Lower lobe of right lung (tissue), 2 donors: ENCODE measurements at regions not wholly inside any gene's neighbourhood (a gene's known extent, or its start where the extent isn't known, plus 50 kb on each side); places are given as distances from the start of the nearest gene placed in this dataset.

Experiments used
- ATAC-seq, 2 donors: fragments of 200-7000 bp; cut with Tn5 transposase; one replicate each; pipeline ENCODE4 v1.9.1; 2020 to 2022; ENCODE audit warnings: mild to moderate bottlenecking in 2 of 2, moderate library complexity in 2 of 2
- DNase-seq: peaks from one replicate; pipeline ENCODE4 v3.0.0-alpha.2; 2020
- H3K27ac ChIP-seq: fragments of 200-600 bp; one replicate; pipeline ENCODE4 v1.8.0; 2022
- H3K27me3 ChIP-seq: fragments of 200-600 bp; one replicate; pipeline ENCODE4 v1.8.0; 2022; ENCODE audit warnings: low read depth
- H3K36me3 ChIP-seq: fragments of 200-600 bp; one replicate; pipeline ENCODE4 v1.8.0; 2022; ENCODE audit warnings: mild to moderate bottlenecking
- H3K4me1 ChIP-seq: fragments of 200-600 bp; one replicate; pipeline ENCODE4 v1.8.0; 2022
- H3K4me3 ChIP-seq: fragments of 200-600 bp; one replicate; pipeline ENCODE4 v1.8.0; 2022; ENCODE audit warnings: mild to moderate bottlenecking
- H3K9me3 ChIP-seq: fragments of 200-600 bp; one replicate; pipeline ENCODE4 v1.8.0; 2022
- CTCF ChIP-seq: fragments of 200-600 bp; IDR thresholded peaks from one replicate; pipeline ENCODE4 v1.8.0; 2022; ENCODE audit warnings: antibody characterized with exemption, mild to moderate bottlenecking
- intact Hi-C: fragments of 100-400 bp; cut with DNase I; formaldehyde crosslinking; loops from one replicate; pipeline ENCODE4 v1.11.0; 2022
- donor health status: DM: no; HTN: yes; CAD: no; lungs with severe emphysema.

- Histone ChIP-seq H3K4me3 (no peak overlapping the region), H3K27ac (no peak overlapping the region), H3K4me1 (no peaks in the 10 kb centered on the region), H3K9me3 (no peaks in the 10 kb centered on the region), H3K36me3 (no peaks in the 10 kb centered on the region), H3K27me3 (no peaks in the 10 kb centered on the region)
- ATAC-seq (no peak), DNase-seq (no peak)
- intact Hi-C loops = no loop called here
- TF ChIP-seq CTCF = no peak
Measured at GRCh38 chr16:65509172-65509571, 387.3 kb upstream of the CDH11 start.

GRCh38 chr16:65500919-65501318 is 379.1 kb upstream of the CDH11 start:
- TF ChIP-seq CTCF = no peak
- Histone ChIP-seq H3K27ac (no peak overlapping the region), H3K4me3 (no peak overlapping the region), H3K27me3 (no peaks in the 10 kb centered on the region), H3K4me1 (no peaks in the 10 kb centered on the region), H3K9me3 (no peaks in the 10 kb centered on the region), H3K36me3 (no peaks in the 10 kb centered on the region)
- DNase-seq (no peak), ATAC-seq (no peak)
- intact Hi-C loops = no loop called here

GRCh38 chr16:65500007-65500406 is 378.1 kb upstream of the CDH11 start:
- H3K36me3 ChIP-seq = no peaks in the 10 kb centered on the region
- DNase-seq (no peak), ATAC-seq (no peak)
- H3K27ac ChIP-seq = no peak overlapping the region
- no peaks in the 10 kb centered on the region for H3K9me3 ChIP-seq
- no peaks in the 10 kb centered on the region for H3K27me3 ChIP-seq
- no peak for TF ChIP-seq CTCF
- no peak overlapping the region for H3K4me3 ChIP-seq
- no peaks in the 10 kb centered on the region for H3K4me1 ChIP-seq
- intact Hi-C loops = no loop called here

- DNase-seq = no peak
- TF ChIP-seq CTCF = no peak
- intact Hi-C loops = no loop called here
- H3K27ac ChIP-seq = no peak overlapping the region
- no peaks in the 10 kb centered on the region for H3K27me3 ChIP-seq
- H3K36me3 ChIP-seq = no peaks in the 10 kb centered on the region
- no peak for ATAC-seq
- no peaks in the 10 kb centered on the region for H3K9me3 ChIP-seq
- H3K4me3 ChIP-seq = no peak overlapping the region
- H3K4me1 ChIP-seq = no peaks in the 10 kb centered on the region
Measured at GRCh38 chr16:65499566-65499965, 377.7 kb upstream of the CDH11 start.

GRCh38 chr16:65497571-65497970 is 375.7 kb upstream of the CDH11 start:
- no peaks in the 10 kb centered on the region for H3K4me1 ChIP-seq
- ATAC-seq (no peak), DNase-seq (no peak)
- H3K27ac ChIP-seq = no peak overlapping the region
- intact Hi-C loops = no loop called here
- no peaks in the 10 kb centered on the region for H3K9me3 ChIP-seq
- no peak for TF ChIP-seq CTCF
- H3K36me3 ChIP-seq = no peaks in the 10 kb centered on the region
- H3K27me3 ChIP-seq = no peaks in the 10 kb centered on the region
- H3K4me3 ChIP-seq = no peak overlapping the region

- no peaks in the 10 kb centered on the region for H3K27me3 ChIP-seq
- no peak overlapping the region for H3K4me3 ChIP-seq
- no peaks in the 10 kb centered on the region for H3K36me3 ChIP-seq
- H3K27ac ChIP-seq = no peak overlapping the region
- no peaks in the 10 kb centered on the region for H3K4me1 ChIP-seq
- no peak for ATAC-seq
- intact Hi-C loops = no loop called here
- TF ChIP-seq CTCF = no peak
- H3K9me3 ChIP-seq = no peaks in the 10 kb centered on the region
- no peak for DNase-seq
Measured at GRCh38 chr16:65495106-65495505, 373.2 kb upstream of the CDH11 start.
